SK-N-MC (cell line): ENCODE measurements at regions not wholly inside any gene's neighbourhood (a gene's known extent, or its start where the extent isn't known, plus 50 kb on each side); places are given as distances from the start of the nearest gene placed in this dataset.

Experiments
- EZH2 ChIP-seq: fragments of 200-600 bp; sonication (generic); IDR thresholded peaks from one replicate; pipeline ENCODE4 v1.6.1; 2017; ENCODE audit warnings: antibody characterized with exemption
- FOXP2 ChIP-seq: optimal IDR thresholded peaks from 2 replicates; pipeline ENCODE3; 2011; ENCODE audit warnings: mild to moderate bottlenecking, moderate library complexity; ENCODE audit not compliant: insufficient read depth; ENCODE audit errors: extremely low read length, control extremely low read depth
- POLR2AphosphoS5 ChIP-seq: IDR thresholded peaks from 2 replicates; pipeline ENCODE4 v1.6.1; 2012; ENCODE audit warnings: mild to moderate bottlenecking, low read depth, low read length, borderline replicate concordance

GRCh38 chr11:97414801-97415200 lies 1025.0 kb downstream of the JRKL start:
- TF ChIP-seq POLR2AphosphoS5, result no peak
- no peak for TF ChIP-seq EZH2
- TF ChIP-seq FOXP2, result no peak
